ENCODE measurements at regions not wholly inside any gene's neighbourhood (a gene's known extent, or its start where the extent isn't known, plus 50 kb on each side); places are given as distances from the start of the nearest gene placed in this dataset.

- no peak for TF ChIP-seq POLR2AphosphoS5 (IDR thresholded peaks at IDR 0.05)
- no peak for TF ChIP-seq EP300 (IDR thresholded peaks at IDR 0.05)
These were observed 360.2 kb upstream of the ZNF385D start for GRCh38 chr3:22111226-22111625.

All from gastroesophageal sphincter (tissue), 2 donors.